Suprapubic skin (tissue), 4 donors: ENCODE measurements at regions not wholly inside any gene's neighbourhood (a gene's known extent, or its start where the extent isn't known, plus 50 kb on each side); places are given as distances from the start of the nearest gene placed in this dataset.

Experiments
- DNase-seq, 2 donors: peaks; one replicate each; pipeline ENCODE4 v3.0.0-alpha.2; 2019; ENCODE audit warnings: low spot score in 2 of 2
- H3K27ac ChIP-seq: fragments of 200-600 bp; sonication (generic); one replicate; pipeline ENCODE4 v1.5.1; 2019
- H3K27me3 ChIP-seq: fragments of 200-600 bp; sonication (generic); one replicate; pipeline ENCODE4 v1.5.1; 2019
- H3K36me3 ChIP-seq: fragments of 200-600 bp; sonication (generic); one replicate; pipeline ENCODE4 v1.5.1; 2019
- H3K4me1 ChIP-seq: fragments of 200-600 bp; sonication (generic); one replicate; pipeline ENCODE4 v1.5.1; 2019
- H3K4me3 ChIP-seq: fragments of 200-600 bp; sonication (generic); one replicate; pipeline ENCODE4 v1.5.1; 2019; ENCODE audit warnings: mild to moderate bottlenecking
- H3K9me3 ChIP-seq: fragments of 200-600 bp; sonication (generic); one replicate; pipeline ENCODE4 v1.5.1; 2019
- CTCF ChIP-seq, 2 donors: fragments of 200-600 bp in 1 of 2; fragments of 450-650 bp in 1 of 2; sonication (generic) in 1 of 2; IDR thresholded peaks; one replicate each; pipeline ENCODE4 v1.5.1; 2016 to 2019; ENCODE audit warnings: antibody characterized with exemption in 2 of 2, mild to moderate bottlenecking in 1 of 2, moderate library complexity in 1 of 2
- EP300 ChIP-seq: sonication (generic); formaldehyde crosslinking; IDR thresholded peaks from one replicate; pipeline ENCODE4 v1.6.1; 2017; ENCODE audit warnings: antibody characterized with exemption
- POLR2A ChIP-seq, 2 donors: fragments of 450-650 bp; IDR thresholded peaks; one replicate each; pipeline ENCODE4 v1.6.1; 2017; ENCODE audit warnings: antibody characterized with exemption in 2 of 2, mild to moderate bottlenecking in 2 of 2, moderate library complexity in 2 of 2
- POLR2AphosphoS5 ChIP-seq, 3 donors: sonication (generic); formaldehyde crosslinking; IDR thresholded peaks; one replicate each; pipeline ENCODE4 v1.6.1; 2017; ENCODE audit warnings: antibody characterized with exemption in 3 of 3
- WGBS: methylation state at CpG from one replicate; pipeline ENCODE4 v1.1.5; 2018; 5-methylcytosine and 5-hydroxymethylcytosine counted together

GRCh38 chr12:24378548-24379407 is 429.3 kb upstream of the SOX5 start:
- peaks cover 4% of the 10 kb centered on the region for H3K4me1 ChIP-seq
- no peak for DNase-seq
- no peak for TF ChIP-seq CTCF (IDR thresholded peaks at IDR 0.05)
- no peak for TF ChIP-seq POLR2A (IDR thresholded peaks at IDR 0.05)
- TF ChIP-seq EP300: no peak
- no peak for TF ChIP-seq POLR2AphosphoS5 (IDR thresholded peaks at IDR 0.05)
- H3K36me3 ChIP-seq: no peaks in the 10 kb centered on the region
- H3K9me3 ChIP-seq: no peaks in the 10 kb centered on the region
- WGBS: 58% methylated on average over 10 of the region's 10 CpGs
- H3K27ac ChIP-seq: no peak overlapping the region
- H3K27me3 ChIP-seq: no peaks in the 10 kb centered on the region
- H3K4me3 ChIP-seq: no peak overlapping the region

GRCh38 chr12:24374452-24374851 is 425.0 kb upstream of the SOX5 start:
- DNase-seq: no peak
- H3K27ac ChIP-seq: no peak overlapping the region
- no peaks in the 10 kb centered on the region for H3K36me3 ChIP-seq
- H3K9me3 ChIP-seq: no peaks in the 10 kb centered on the region
- peaks cover 4% of the 10 kb centered on the region for H3K4me1 ChIP-seq
- no peak for TF ChIP-seq POLR2A (IDR thresholded peaks at IDR 0.05)
- no peak for TF ChIP-seq CTCF (IDR thresholded peaks at IDR 0.05)
- no peak for TF ChIP-seq POLR2AphosphoS5 (IDR thresholded peaks at IDR 0.05)
- TF ChIP-seq EP300: no peak
- no peak overlapping the region for H3K4me3 ChIP-seq
- H3K27me3 ChIP-seq: no peaks in the 10 kb centered on the region

GRCh38 chr12:24373004-24373403 is 423.5 kb upstream of the SOX5 start:
- Histone ChIP-seq H3K27me3 (no peaks in the 10 kb centered on the region), H3K4me1 (no peaks in the 10 kb centered on the region), H3K9me3 (no peaks in the 10 kb centered on the region), H3K36me3 (no peaks in the 10 kb centered on the region), H3K4me3 (no peak overlapping the region), H3K27ac (no peak overlapping the region)
- no peak for TF ChIP-seq EP300
- TF ChIP-seq POLR2A (IDR thresholded peaks at IDR 0.05): no peak
- TF ChIP-seq POLR2AphosphoS5 (IDR thresholded peaks at IDR 0.05): no peak
- no peak for TF ChIP-seq CTCF (IDR thresholded peaks at IDR 0.05)
- 74% methylated on average over 3 of the region's 3 CpGs for WGBS
- DNase-seq: no peak

GRCh38 chr12:24366514-24366913 is 417.0 kb upstream of the SOX5 start:
- no peaks in the 10 kb centered on the region for H3K4me1 ChIP-seq
- no peaks in the 10 kb centered on the region for H3K27me3 ChIP-seq
- no peak overlapping the region for H3K4me3 ChIP-seq
- no peak overlapping the region for H3K27ac ChIP-seq
- H3K36me3 ChIP-seq: no peaks in the 10 kb centered on the region
- 89% methylated on average over 1 of the region's 1 CpG for WGBS
- no peak for DNase-seq
- no peaks in the 10 kb centered on the region for H3K9me3 ChIP-seq
- TF ChIP-seq CTCF (IDR thresholded peaks at IDR 0.05): no peak

- Histone ChIP-seq H3K36me3 (no peaks in the 10 kb centered on the region), H3K4me1 (no peaks in the 10 kb centered on the region), H3K4me3 (no peak overlapping the region), H3K9me3 (no peaks in the 10 kb centered on the region), H3K27ac (no peak overlapping the region), H3K27me3 (no peaks in the 10 kb centered on the region)
- no peak for DNase-seq
- no peak for TF ChIP-seq POLR2A (IDR thresholded peaks at IDR 0.05)
- TF ChIP-seq CTCF (IDR thresholded peaks at IDR 0.05): no peak
- no peak for TF ChIP-seq EP300
- no peak for TF ChIP-seq POLR2AphosphoS5 (IDR thresholded peaks at IDR 0.05)
- 83% methylated on average over 2 of the region's 2 CpGs for WGBS
Observed at GRCh38 chr12:24364921-24365320, 415.5 kb upstream of the SOX5 start.
